Osteoblast (primary cell): ENCODE measurements at regions not wholly inside any gene's neighbourhood (a gene's known extent, or its start where the extent isn't known, plus 50 kb on each side); places are given as distances from the start of the nearest gene placed in this dataset.

ENCODE experiments used
- DNase-seq: peaks from one replicate; pipeline ENCODE4 v3.0.0; 2011; ENCODE audit warnings: low spot score, mixed read lengths; ENCODE audit not compliant: insufficient read length; ENCODE audit errors: missing footprints
- H2AFZ ChIP-seq: 2 replicates; pipeline ENCODE4 v1.6.0; 2011; ENCODE audit warnings: mild to moderate bottlenecking, low read length
- H3K27ac ChIP-seq: 2 replicates; pipeline ENCODE4 v1.5.1; 2011; ENCODE audit warnings: mild to moderate bottlenecking, low read depth, low read length, moderate library complexity
- H3K27me3 ChIP-seq: 2 replicates; pipeline ENCODE4 v1.6.0; 2012; ENCODE audit warnings: mild to moderate bottlenecking, control low read depth, inconsistent platforms, low read length, moderate library complexity; ENCODE audit not compliant: insufficient read depth
- H3K36me3 ChIP-seq: 2 replicates; pipeline ENCODE4 v1.5.1; 2011; ENCODE audit warnings: mild to moderate bottlenecking, low read length, control low read depth, moderate library complexity; ENCODE audit not compliant: insufficient read depth
- H3K4me1 ChIP-seq: 2 replicates; pipeline ENCODE4 v1.5.1; 2011; ENCODE audit warnings: mild to moderate bottlenecking, low read length, control low read depth, moderate library complexity; ENCODE audit not compliant: insufficient read depth
- H3K4me2 ChIP-seq: 2 replicates; pipeline ENCODE4 v1.6.0; 2011; ENCODE audit warnings: mild to moderate bottlenecking, low read length; ENCODE audit not compliant: insufficient read depth
- H3K4me3 ChIP-seq: fragments of 200-600 bp; sonication (generic); 3 replicates; pipeline ENCODE4 v1.5.1; 2012; ENCODE audit warnings: mild to moderate bottlenecking, low read length, inconsistent platforms; ENCODE audit not compliant: insufficient read depth
- H3K79me2 ChIP-seq: 2 replicates; pipeline ENCODE4 v1.6.0; 2012; ENCODE audit warnings: mild to moderate bottlenecking, low read length, control low read depth, inconsistent platforms; ENCODE audit not compliant: insufficient read depth
- H3K9me3 ChIP-seq: 2 replicates; pipeline ENCODE4 v1.5.1; 2011; ENCODE audit warnings: low read depth, low read length, control low read depth
- H4K20me1 ChIP-seq: 2 replicates; pipeline ENCODE4 v1.6.0; 2012; ENCODE audit warnings: mild to moderate bottlenecking, low read length, control low read depth; ENCODE audit not compliant: insufficient read depth
- TF ChIP-seq, protein P1 (sequence below): IDR thresholded peaks from 2 replicates; pipeline ENCODE4 v1.5.1; 2011; ENCODE audit warnings: mild to moderate bottlenecking, low read depth, low read length, moderate library complexity; ENCODE audit errors: extremely low read depth

DNA sequence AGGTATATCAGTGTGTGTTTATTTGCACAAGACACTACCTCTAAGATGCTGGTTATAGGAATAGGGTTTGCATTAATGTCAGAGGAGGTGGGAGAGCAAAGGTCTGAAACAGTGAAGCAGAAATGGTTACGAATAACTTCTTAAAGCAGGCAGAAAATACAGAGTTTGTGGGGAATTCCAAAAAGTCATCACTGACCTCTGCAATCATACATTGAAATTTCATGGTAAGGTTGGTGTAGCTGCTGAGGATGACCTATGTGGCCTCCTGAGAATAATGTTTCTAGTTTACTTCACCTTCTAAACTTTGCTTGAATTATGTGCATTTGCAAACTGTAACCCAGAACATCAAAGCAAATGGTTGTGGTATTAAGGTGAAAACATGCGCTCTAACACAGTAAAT, 280.1 kb downstream of the PCDH20 start:
- DNase-seq = no peak
- TF ChIP-seq, protein P1, sequence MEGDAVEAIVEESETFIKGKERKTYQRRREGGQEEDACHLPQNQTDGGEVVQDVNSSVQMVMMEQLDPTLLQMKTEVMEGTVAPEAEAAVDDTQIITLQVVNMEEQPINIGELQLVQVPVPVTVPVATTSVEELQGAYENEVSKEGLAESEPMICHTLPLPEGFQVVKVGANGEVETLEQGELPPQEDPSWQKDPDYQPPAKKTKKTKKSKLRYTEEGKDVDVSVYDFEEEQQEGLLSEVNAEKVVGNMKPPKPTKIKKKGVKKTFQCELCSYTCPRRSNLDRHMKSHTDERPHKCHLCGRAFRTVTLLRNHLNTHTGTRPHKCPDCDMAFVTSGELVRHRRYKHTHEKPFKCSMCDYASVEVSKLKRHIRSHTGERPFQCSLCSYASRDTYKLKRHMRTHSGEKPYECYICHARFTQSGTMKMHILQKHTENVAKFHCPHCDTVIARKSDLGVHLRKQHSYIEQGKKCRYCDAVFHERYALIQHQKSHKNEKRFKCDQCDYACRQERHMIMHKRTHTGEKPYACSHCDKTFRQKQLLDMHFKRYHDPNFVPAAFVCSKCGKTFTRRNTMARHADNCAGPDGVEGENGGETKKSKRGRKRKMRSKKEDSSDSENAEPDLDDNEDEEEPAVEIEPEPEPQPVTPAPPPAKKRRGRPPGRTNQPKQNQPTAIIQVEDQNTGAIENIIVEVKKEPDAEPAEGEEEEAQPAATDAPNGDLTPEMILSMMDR = no peak
- Histone ChIP-seq H3K27me3 (no peaks in the 10 kb centered on the region), H3K4me1 (no peaks in the 10 kb centered on the region), H2AFZ (no peak overlapping the region), H3K9me3 (no peaks in the 10 kb centered on the region), H4K20me1 (no peaks in the 10 kb centered on the region), H3K79me2 (no peaks in the 10 kb centered on the region), H3K27ac (no peak overlapping the region), H3K4me2 (no peak overlapping the region), H3K36me3 (no peaks in the 10 kb centered on the region), H3K4me3 (no peak overlapping the region)

DNA sequence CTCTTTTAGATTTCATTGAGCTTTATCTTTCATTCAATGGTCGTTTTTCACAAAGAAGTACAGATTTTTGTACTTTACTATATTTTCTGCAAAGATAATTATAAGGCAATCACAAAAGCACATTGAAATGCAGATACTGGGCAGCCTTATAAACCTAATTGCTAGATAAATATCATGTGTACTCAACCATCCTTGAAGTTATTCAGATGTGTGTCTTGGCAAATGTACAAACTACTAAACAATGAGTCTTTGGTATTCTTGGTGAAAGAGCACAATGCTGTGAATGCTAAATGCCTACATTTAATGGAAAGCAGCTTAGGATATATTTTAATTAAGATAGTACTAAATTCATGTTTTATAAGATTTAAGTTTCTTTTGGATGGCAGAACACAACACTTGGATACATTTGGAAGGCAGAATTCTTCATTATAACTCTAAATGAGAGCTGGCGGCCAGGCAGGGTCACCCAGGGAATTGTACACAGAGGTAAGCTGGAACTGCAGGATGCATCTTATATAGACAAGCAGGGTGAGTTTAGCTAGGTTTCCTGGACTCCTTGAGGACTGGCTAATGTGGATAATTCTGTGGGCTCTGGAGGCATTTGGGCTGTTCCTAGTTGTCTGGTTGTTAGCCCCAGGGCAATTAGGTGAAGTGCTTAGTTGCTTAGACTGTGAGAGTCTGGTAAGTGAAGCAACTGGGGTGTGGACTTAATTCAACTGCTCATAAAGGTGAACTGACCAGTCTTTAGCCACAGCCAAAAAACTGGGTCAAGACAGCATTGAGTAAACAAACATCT, 286.6 kb downstream of the PCDH20 start:
- no peak for DNase-seq
- TF ChIP-seq, protein P1 = no peak

DNA sequence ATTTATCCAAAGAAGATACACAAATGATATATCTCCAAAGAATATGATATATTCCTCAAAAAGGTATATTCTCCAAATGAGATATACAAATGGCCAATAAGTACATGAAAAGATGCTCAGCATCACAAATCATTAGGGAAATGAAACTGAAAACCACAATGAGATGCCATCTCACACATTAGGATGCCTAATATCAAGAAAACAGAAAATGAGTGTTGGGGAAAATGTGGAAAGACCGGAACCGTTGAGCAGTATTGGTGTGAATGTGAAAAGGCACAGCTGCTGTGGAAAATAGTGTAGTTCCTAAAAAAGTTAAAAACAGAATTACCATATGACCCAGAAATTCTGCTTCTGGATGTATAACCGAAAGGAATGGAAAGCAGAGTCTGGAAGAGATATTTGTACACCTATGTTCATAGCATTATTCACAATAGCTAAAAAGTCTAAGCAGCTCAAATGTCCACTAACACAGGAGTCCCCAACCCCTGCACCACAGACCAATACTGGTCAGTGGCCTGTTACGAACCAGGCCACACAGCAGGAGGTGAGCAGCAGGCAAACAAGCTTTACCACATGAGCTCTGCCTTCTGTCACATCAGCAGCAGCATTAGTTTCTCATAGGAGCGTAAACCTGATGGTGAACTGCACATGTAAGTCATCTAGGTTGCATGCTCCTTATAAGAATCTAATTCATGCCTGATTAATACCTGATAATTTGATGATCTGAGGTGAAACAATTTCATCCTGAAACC, 291.9 kb downstream of the PCDH20 start:
- no peaks in the 10 kb centered on the region for H3K4me1 ChIP-seq
- H4K20me1 ChIP-seq = no peaks in the 10 kb centered on the region
- H3K4me2 ChIP-seq = no peak overlapping the region
- H2AFZ ChIP-seq = no peak overlapping the region
- H3K27ac ChIP-seq = no peak overlapping the region
- H3K9me3 ChIP-seq = no peaks in the 10 kb centered on the region
- TF ChIP-seq, protein P1 = no peak
- H3K27me3 ChIP-seq = no peaks in the 10 kb centered on the region
- no peaks in the 10 kb centered on the region for H3K36me3 ChIP-seq
- H3K4me3 ChIP-seq = no peak overlapping the region
- peak; percentile 8 for DNase-seq
- no peaks in the 10 kb centered on the region for H3K79me2 ChIP-seq

More for the DNA sequence above, 286.6 kb downstream of the PCDH20 start:
- Histone ChIP-seq H3K36me3 (no peaks in the 10 kb centered on the region), H4K20me1 (no peaks in the 10 kb centered on the region), H3K4me2 (no peak overlapping the region), H3K79me2 (no peaks in the 10 kb centered on the region), H3K9me3 (no peaks in the 10 kb centered on the region), H2AFZ (no peak overlapping the region), H3K4me3 (no peak overlapping the region), H3K27me3 (no peaks in the 10 kb centered on the region), H3K27ac (no peak overlapping the region), H3K4me1 (no peaks in the 10 kb centered on the region)

DNA sequence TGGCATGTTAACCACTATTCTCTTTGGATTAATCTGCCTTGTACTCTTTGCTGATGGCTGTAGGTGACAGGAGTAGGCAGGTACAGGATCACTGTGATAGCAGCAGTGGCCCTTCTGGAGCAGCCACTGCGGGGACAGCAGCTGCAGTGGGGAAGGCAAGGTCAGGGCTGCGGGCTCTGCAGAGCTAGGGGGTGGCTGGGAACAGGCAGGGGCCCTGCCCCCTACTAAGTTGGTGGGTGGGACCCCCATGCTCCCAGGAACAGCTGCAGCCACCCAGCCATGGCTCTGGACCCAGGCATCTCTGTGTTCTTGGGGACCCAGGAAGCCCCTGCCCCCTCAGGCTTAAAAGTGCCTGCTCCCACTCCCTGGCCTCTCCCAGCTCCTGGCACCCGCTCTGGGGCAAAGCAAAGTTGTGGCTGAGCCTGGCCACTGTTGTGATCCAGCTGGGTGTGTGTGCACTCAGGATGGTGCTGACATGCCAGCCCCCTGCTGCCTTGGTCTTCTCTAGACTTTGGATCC, 302.4 kb downstream of the PCDH20 start:
- no peak for DNase-seq
- peaks cover 5% of the 10 kb centered on the region for H3K9me3 ChIP-seq
- no peaks in the 10 kb centered on the region for H3K27me3 ChIP-seq
- no peaks in the 10 kb centered on the region for H3K36me3 ChIP-seq
- H3K27ac ChIP-seq = no peak overlapping the region
- H3K4me2 ChIP-seq = no peak overlapping the region
- no peaks in the 10 kb centered on the region for H4K20me1 ChIP-seq
- H3K4me1 ChIP-seq = no peaks in the 10 kb centered on the region
- no peak overlapping the region for H3K4me3 ChIP-seq
- no peak overlapping the region for H2AFZ ChIP-seq
- TF ChIP-seq, protein P1 = no peak
- H3K79me2 ChIP-seq = no peaks in the 10 kb centered on the region
